GM13976 (cell line): ENCODE measurements at regions not wholly inside any gene's neighbourhood (a gene's known extent, or its start where the extent isn't known, plus 50 kb on each side); places are given as distances from the start of the nearest gene placed in this dataset.

Experiments
- DNase-seq: peaks from one replicate; pipeline ENCODE4 v3.0.0; 2012; ENCODE audit warnings: low spot score
- CTCF ChIP-seq: IDR thresholded peaks from 2 replicates; pipeline ENCODE4 v1.5.1; 2012; ENCODE audit warnings: borderline replicate concordance, mild to moderate bottlenecking; ENCODE audit not compliant: insufficient read depth; ENCODE audit errors: extremely low read depth, missing control alignments, control extremely low read depth
- in situ Hi-C: fragments of 300-500 bp; cut with MboI; formaldehyde crosslinking; loops from one replicate; pipeline ENCODE4 v1.12.0; 2022; ENCODE audit warnings: low sequenced_read_pairs, mixed read lengths, inconsistent platforms; ENCODE audit not compliant: unreplicated experiment

GRCh38 chr11:69939551-69940245, 120.5 kb upstream of the FGF3 start:
- no peak for DNase-seq
- TF ChIP-seq CTCF: no peak
- in situ Hi-C loops: no loop called here

GRCh38 chr11:69940246-69940610, 121.0 kb upstream of the FGF3 start:
- TF ChIP-seq CTCF: no peak
- DNase-seq: no peak
- in situ Hi-C loops: no loop called here

- no peak for TF ChIP-seq CTCF
- in situ Hi-C loops: no loop called here
- no peak for DNase-seq
These were observed 122.5 kb upstream of the FGF3 start for GRCh38 chr11:69941546-69942332.

GRCh38 chr11:69942333-69942820, 123.2 kb upstream of the FGF3 start:
- DNase-seq: no peak
- in situ Hi-C loops: no loop called here
- no peak for TF ChIP-seq CTCF

- no peak for DNase-seq
- no peak for TF ChIP-seq CTCF
- in situ Hi-C loops: no loop called here
These were observed 123.8 kb upstream of the FGF3 start for GRCh38 chr11:69943066-69943465.

GRCh38 chr11:69943506-69943905, 124.3 kb upstream of the FGF3 start:
- DNase-seq: no peak
- in situ Hi-C loops: no loop called here
- TF ChIP-seq CTCF: no peak
